ENCODE measurements at regions not wholly inside any gene's neighbourhood (a gene's known extent, or its start where the extent isn't known, plus 50 kb on each side); places are given as distances from the start of the nearest gene placed in this dataset.

GRCh38 chr3:150242220-150242936 lies 165.7 kb upstream of the TSC22D2 start:
- TF ChIP-seq CTCF (conservative IDR thresholded peaks at IDR 0.05) (no peak), ZFX (IDR thresholded peaks at IDR 0.05) (no peak)

All from C4-2B (cell line).